SK-N-SH (cell line): ENCODE measurements at regions not wholly inside any gene's neighbourhood (a gene's known extent, or its start where the extent isn't known, plus 50 kb on each side); places are given as distances from the start of the nearest gene placed in this dataset.

Experiments used
- CTCF ChIP-seq: fragments of 200-600 bp; sonication (generic); IDR thresholded peaks from 2 replicates; pipeline ENCODE4 v1.6.1; 2017; ENCODE audit warnings: antibody characterized with exemption, mild to moderate bottlenecking, moderate library complexity
- GATA2 ChIP-seq: sonication (generic); formaldehyde crosslinking; IDR thresholded peaks from 2 replicates; pipeline ENCODE4 v1.5.0; 2020; ENCODE audit warnings: mild to moderate bottlenecking, missing genetic modification reagents
- JUND ChIP-seq: IDR thresholded peaks from 2 replicates; pipeline ENCODE4 v1.4.0; 2012
- TAF1 ChIP-seq: IDR thresholded peaks from 2 replicates; pipeline ENCODE4 v1.6.1; 2012; ENCODE audit warnings: low read depth, mild to moderate bottlenecking, low read length, moderate library complexity, borderline replicate concordance
- USF2 ChIP-seq: fragments of 150-350 bp; IDR thresholded peaks from 2 replicates; pipeline ENCODE4 v1.6.1; 2017; ENCODE audit warnings: antibody characterized with exemption, low read length, low read depth, borderline replicate concordance
- YY1 ChIP-seq: IDR thresholded peaks from 2 replicates; pipeline ENCODE4 v1.4.0; 2012; ENCODE audit warnings: low read depth, mild to moderate bottlenecking

GRCh38 chr10:8254350-8254749 lies 199.9 kb downstream of the GATA3 start:
- TF ChIP-seq YY1 (no peak), CTCF (no peak), TAF1 (no peak), JUND (no peak), GATA2 (CRISPR knock-in tag) (no peak), USF2 (no peak)
